KMS-11 (cell line): ENCODE measurements at regions not wholly inside any gene's neighbourhood (a gene's known extent, or its start where the extent isn't known, plus 50 kb on each side); places are given as distances from the start of the nearest gene placed in this dataset.
"Not testable (repeated sequence)": the region's sequence is repeated elsewhere in the genome, so short reads cannot be mapped to it uniquely, and the experiment has no call there.

Experiments
- H2AFZ ChIP-seq: fragments of 200-600 bp; sonication (generic); 2 replicates; pipeline ENCODE4 v1.6.1; 2016; ENCODE audit warnings: antibody characterized with exemption, mixed run types, low read depth
- H3K27ac ChIP-seq: fragments of 200-600 bp; sonication (generic); 2 replicates; pipeline ENCODE4 v1.6.1; 2016; ENCODE audit warnings: mild to moderate bottlenecking, mixed run types
- H3K27me3 ChIP-seq: fragments of 200-600 bp; sonication (generic); 2 replicates; pipeline ENCODE4 v1.6.1; 2017; ENCODE audit warnings: mild to moderate bottlenecking, low read depth, mixed run types, moderate library complexity; ENCODE audit not compliant: insufficient read depth
- H3K36me3 ChIP-seq: fragments of 200-600 bp; sonication (generic); 2 replicates; pipeline ENCODE4 v1.6.1; 2017; ENCODE audit warnings: mild to moderate bottlenecking, mixed run types; ENCODE audit not compliant: insufficient read depth
- H3K4me1 ChIP-seq: fragments of 200-600 bp; sonication (generic); 2 replicates; pipeline ENCODE4 v1.6.1; 2016; ENCODE audit warnings: mild to moderate bottlenecking, low read depth, mixed run types; ENCODE audit not compliant: poor library complexity, severe bottlenecking
- H3K4me2 ChIP-seq: fragments of 200-600 bp; sonication (generic); 2 replicates; pipeline ENCODE4 v1.7.0; 2016; ENCODE audit warnings: mild to moderate bottlenecking, mixed run types
- H3K4me3 ChIP-seq: fragments of 200-600 bp; sonication (generic); IDR thresholded peaks from 2 replicates; pipeline ENCODE4 v1.6.1; 2017; ENCODE audit warnings: low read depth, low read length, mixed read lengths; ENCODE audit not compliant: insufficient read depth
- H3K79me2 ChIP-seq: fragments of 200-600 bp; sonication (generic); 2 replicates; pipeline ENCODE4 v1.6.1; 2016; ENCODE audit warnings: low read depth, mixed run types; ENCODE audit not compliant: insufficient read depth
- H3K9ac ChIP-seq: fragments of 200-600 bp; sonication (generic); 2 replicates; pipeline ENCODE4 v1.6.1; 2016; ENCODE audit warnings: mild to moderate bottlenecking, mixed run types
- H4K20me1 ChIP-seq: fragments of 200-600 bp; sonication (generic); 2 replicates; pipeline ENCODE4 v1.6.1; 2016; ENCODE audit warnings: mild to moderate bottlenecking, mixed run types; ENCODE audit not compliant: insufficient read depth
- TF ChIP-seq, protein P1 (sequence below): fragments of 200-600 bp; sonication (generic); conservative IDR thresholded peaks from 2 replicates; pipeline ENCODE4 v1.6.1; 2017; ENCODE audit warnings: low read depth, mild to moderate bottlenecking, antibody characterized with exemption, low read length, moderate library complexity, mixed read lengths

DNA sequence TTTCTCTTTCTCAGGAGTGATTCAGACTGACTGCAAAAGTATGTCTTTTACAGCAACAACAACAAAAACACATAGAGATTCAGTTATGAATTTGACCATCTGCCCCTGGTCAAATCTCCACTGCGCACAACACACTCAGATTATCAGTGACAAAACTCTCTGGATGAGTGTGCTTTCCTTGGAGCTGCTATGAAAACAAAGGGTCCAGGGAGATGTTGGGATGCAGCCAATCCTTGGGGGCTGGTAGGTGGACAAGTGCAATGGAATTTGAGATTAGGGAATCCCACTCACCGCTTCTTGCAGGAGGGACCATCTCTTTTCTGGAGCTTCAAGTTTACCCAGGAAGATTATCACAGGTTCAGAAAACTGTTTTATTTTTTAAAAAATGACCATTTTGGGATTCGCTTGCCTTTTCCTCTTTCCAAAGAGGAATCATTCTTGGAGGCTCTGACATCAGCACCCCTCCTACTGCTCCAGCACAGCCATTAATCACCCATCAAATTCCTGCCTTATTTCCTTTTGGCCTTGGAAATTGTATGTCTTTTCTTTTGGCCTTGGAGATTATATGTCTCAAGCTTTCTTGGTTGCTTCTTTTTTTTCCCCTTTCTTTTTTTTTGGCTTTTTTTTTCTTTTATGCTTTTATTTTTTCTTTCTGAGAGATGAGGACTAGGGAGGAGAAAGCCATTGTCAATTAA is 311.8 kb downstream of the TSHZ3 start:
- Histone ChIP-seq H3K79me2 (no peaks in the 10 kb centered on the region), H3K36me3 (no peaks in the 10 kb centered on the region; the same call in 1 of the 2 replicates), H3K27ac (no peak overlapping the region), H3K9ac (no peak overlapping the region), H3K4me1 (no peaks in the 10 kb centered on the region), H3K27me3 (no peaks in the 10 kb centered on the region), H4K20me1 (no peaks in the 10 kb centered on the region), H3K4me3 (no peak overlapping the region), H3K4me2 (no peak overlapping the region), H2AFZ (no peak overlapping the region)
- TF ChIP-seq, protein P1, sequence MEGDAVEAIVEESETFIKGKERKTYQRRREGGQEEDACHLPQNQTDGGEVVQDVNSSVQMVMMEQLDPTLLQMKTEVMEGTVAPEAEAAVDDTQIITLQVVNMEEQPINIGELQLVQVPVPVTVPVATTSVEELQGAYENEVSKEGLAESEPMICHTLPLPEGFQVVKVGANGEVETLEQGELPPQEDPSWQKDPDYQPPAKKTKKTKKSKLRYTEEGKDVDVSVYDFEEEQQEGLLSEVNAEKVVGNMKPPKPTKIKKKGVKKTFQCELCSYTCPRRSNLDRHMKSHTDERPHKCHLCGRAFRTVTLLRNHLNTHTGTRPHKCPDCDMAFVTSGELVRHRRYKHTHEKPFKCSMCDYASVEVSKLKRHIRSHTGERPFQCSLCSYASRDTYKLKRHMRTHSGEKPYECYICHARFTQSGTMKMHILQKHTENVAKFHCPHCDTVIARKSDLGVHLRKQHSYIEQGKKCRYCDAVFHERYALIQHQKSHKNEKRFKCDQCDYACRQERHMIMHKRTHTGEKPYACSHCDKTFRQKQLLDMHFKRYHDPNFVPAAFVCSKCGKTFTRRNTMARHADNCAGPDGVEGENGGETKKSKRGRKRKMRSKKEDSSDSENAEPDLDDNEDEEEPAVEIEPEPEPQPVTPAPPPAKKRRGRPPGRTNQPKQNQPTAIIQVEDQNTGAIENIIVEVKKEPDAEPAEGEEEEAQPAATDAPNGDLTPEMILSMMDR = no peak

DNA sequence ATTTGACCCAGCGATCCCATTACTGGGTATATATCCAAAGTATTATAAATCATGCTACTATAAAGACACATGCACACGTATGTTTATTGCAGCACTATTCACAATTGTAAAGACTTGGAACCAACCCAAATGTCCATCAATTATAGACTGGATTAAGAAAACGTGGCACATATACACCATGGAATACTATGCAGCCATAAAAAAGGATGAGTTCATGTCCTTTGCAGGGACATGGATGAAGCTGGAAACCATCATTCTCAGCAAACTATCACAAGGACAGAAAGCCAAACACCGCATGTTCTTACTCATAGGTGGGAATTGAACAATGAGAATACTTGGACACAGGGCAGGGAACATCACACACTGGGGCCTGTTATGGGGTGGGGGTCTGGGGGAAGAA is 317.8 kb downstream of the TSHZ3 start:
- H3K27me3 ChIP-seq, H3K4me2 ChIP-seq, H3K79me2 ChIP-seq, H3K4me3 ChIP-seq, H3K9ac ChIP-seq, H3K36me3 ChIP-seq, H3K27ac ChIP-seq, H4K20me1 ChIP-seq, H3K4me1 ChIP-seq, H2AFZ ChIP-seq: not testable (repeated sequence)

DNA sequence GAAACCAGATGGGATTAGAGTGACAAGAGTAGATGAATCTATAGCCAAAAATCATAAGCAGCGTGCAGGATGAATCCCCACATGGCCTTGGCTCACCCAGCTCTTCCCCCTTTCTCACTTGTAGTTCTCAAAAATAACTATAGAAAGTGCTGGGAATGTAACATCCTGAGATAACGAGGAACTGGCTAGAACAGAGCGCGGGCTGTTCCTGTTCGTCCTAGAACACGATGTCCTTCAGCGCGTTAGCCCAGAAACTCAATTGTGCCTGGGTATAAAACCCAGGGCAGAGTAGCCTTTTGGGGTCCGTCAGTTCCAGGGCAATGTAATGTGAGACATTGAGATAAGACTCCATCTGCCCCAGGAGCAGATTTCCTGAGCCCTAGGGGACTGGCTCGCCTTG is 326.2 kb downstream of the TSHZ3 start:
- H3K27ac ChIP-seq = no peak overlapping the region
- TF ChIP-seq, protein P1 = no peak
- no peak overlapping the region for H3K4me3 ChIP-seq
- no peaks in the 10 kb centered on the region for H3K79me2 ChIP-seq
- no peaks in the 10 kb centered on the region for H4K20me1 ChIP-seq
- H3K4me2 ChIP-seq = no peak overlapping the region
- H3K4me1 ChIP-seq = no peaks in the 10 kb centered on the region
- H3K9ac ChIP-seq = no peak overlapping the region
- no peaks in the 10 kb centered on the region for H3K36me3 ChIP-seq
- no peak overlapping the region for H2AFZ ChIP-seq
- H3K27me3 ChIP-seq = no peaks in the 10 kb centered on the region

DNA sequence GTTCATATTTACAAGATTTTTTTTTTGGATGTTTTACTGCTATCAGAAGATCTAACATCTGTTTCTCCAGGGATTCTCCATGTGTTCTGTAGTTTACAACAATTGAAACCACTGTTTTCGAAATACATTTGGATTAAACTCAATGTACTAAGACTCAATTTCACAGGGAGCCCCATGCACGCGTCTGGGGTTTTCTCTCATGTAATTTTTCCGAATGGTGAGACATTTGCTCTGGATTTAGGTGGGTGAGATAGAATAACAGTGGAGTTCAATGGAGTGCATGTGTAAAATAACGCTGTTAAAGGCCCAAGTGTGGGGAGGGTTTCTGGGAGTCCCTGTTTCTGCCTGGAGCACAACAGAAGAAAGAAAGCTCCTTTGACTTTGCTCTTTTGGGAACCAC is 330.3 kb downstream of the TSHZ3 start:
- H2AFZ ChIP-seq = no peak overlapping the region
- H3K4me1 ChIP-seq = no peaks in the 10 kb centered on the region
- H3K4me2 ChIP-seq = no peak overlapping the region
- TF ChIP-seq, protein P1 = no peak
- H3K27me3 ChIP-seq = no peaks in the 10 kb centered on the region
- no peaks in the 10 kb centered on the region for H3K36me3 ChIP-seq
- no peak overlapping the region for H3K4me3 ChIP-seq
- H4K20me1 ChIP-seq = no peaks in the 10 kb centered on the region
- no peak overlapping the region for H3K9ac ChIP-seq
- no peak overlapping the region for H3K27ac ChIP-seq
- H3K79me2 ChIP-seq = no peaks in the 10 kb centered on the region

DNA sequence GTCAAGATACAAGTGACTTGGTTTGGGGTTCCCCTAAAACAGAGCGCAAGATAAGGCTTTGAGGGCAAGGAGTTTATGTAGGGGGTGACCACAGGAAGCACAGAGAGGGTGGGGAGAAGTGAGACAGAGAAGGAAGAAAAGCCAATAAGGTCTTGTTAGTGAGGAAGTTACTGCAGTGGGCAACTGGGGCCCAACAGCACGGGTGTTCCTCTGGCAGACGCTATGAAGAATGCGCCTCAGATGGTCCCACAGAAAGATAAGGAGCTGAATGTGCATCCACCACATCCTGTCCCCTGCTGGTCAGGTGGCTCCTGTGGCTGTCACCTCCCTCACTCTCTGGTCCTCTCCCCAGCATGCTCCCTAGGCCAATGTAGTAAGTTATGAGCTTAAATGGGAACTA is 333.5 kb downstream of the TSHZ3 start:
- Histone ChIP-seq H3K4me1 (no peaks in the 10 kb centered on the region), H3K9ac (no peak overlapping the region), H4K20me1 (no peaks in the 10 kb centered on the region), H3K27me3 (no peaks in the 10 kb centered on the region), H3K79me2 (no peaks in the 10 kb centered on the region), H2AFZ (no peak overlapping the region), H3K27ac (no peak overlapping the region), H3K36me3 (no peaks in the 10 kb centered on the region), H3K4me2 (no peak overlapping the region), H3K4me3 (no peak overlapping the region)
- TF ChIP-seq, protein P1 = no peak
